Ishikawa (cell line): ENCODE measurements at regions not wholly inside any gene's neighbourhood (a gene's known extent, or its start where the extent isn't known, plus 50 kb on each side); places are given as distances from the start of the nearest gene placed in this dataset.

Experiments
- CEBPB ChIP-seq: IDR thresholded peaks from 2 replicates; pipeline ENCODE4 v1.6.1; 2012
- CREB1 ChIP-seq: IDR thresholded peaks from 2 replicates; pipeline ENCODE4 v1.6.1; 2012; ENCODE audit warnings: low read depth
- EGR1 ChIP-seq: IDR thresholded peaks from 2 replicates; pipeline ENCODE4 v1.6.1; 2012
- EP300 ChIP-seq: IDR thresholded peaks from 2 replicates; pipeline ENCODE4 v1.6.1; 2012; ENCODE audit warnings: borderline replicate concordance
- FOXM1 ChIP-seq: IDR thresholded peaks from 2 replicates; pipeline ENCODE4 v1.6.1; 2012; ENCODE audit warnings: low read depth, borderline replicate concordance
- NFIC ChIP-seq: IDR thresholded peaks from 2 replicates; pipeline ENCODE4 v1.6.1; 2012
- RAD21 ChIP-seq: IDR thresholded peaks from 2 replicates; pipeline ENCODE4 v1.6.1; 2012; ENCODE audit warnings: low read depth
- TAF1 ChIP-seq: IDR thresholded peaks from 2 replicates; pipeline ENCODE4 v1.6.1; 2012; ENCODE audit warnings: low read depth, mild to moderate bottlenecking
- TCF12 ChIP-seq: IDR thresholded peaks from 2 replicates; pipeline ENCODE4 v1.6.1; 2012; ENCODE audit warnings: low read depth
- TEAD4 ChIP-seq: IDR thresholded peaks from 2 replicates; pipeline ENCODE4 v1.6.1; 2012
- YY1 ChIP-seq: IDR thresholded peaks from 2 replicates; pipeline ENCODE4 v1.6.1; 2012; ENCODE audit warnings: low read depth
- ZBTB7A ChIP-seq: IDR thresholded peaks from 2 replicates; pipeline ENCODE4 v1.6.1; 2012; ENCODE audit warnings: low read depth
- TF ChIP-seq, protein P1 (sequence below): IDR thresholded peaks from 2 replicates; pipeline ENCODE4 v1.6.1; 2012; ENCODE audit warnings: low read depth, mild to moderate bottlenecking
- TF ChIP-seq, protein P2 (sequence below): IDR thresholded peaks from 2 replicates; pipeline ENCODE4 v1.6.1; 2012
- TF ChIP-seq, protein P3 (sequence below): IDR thresholded peaks from 2 replicates; pipeline ENCODE4 v1.6.1; 2012

DNA sequence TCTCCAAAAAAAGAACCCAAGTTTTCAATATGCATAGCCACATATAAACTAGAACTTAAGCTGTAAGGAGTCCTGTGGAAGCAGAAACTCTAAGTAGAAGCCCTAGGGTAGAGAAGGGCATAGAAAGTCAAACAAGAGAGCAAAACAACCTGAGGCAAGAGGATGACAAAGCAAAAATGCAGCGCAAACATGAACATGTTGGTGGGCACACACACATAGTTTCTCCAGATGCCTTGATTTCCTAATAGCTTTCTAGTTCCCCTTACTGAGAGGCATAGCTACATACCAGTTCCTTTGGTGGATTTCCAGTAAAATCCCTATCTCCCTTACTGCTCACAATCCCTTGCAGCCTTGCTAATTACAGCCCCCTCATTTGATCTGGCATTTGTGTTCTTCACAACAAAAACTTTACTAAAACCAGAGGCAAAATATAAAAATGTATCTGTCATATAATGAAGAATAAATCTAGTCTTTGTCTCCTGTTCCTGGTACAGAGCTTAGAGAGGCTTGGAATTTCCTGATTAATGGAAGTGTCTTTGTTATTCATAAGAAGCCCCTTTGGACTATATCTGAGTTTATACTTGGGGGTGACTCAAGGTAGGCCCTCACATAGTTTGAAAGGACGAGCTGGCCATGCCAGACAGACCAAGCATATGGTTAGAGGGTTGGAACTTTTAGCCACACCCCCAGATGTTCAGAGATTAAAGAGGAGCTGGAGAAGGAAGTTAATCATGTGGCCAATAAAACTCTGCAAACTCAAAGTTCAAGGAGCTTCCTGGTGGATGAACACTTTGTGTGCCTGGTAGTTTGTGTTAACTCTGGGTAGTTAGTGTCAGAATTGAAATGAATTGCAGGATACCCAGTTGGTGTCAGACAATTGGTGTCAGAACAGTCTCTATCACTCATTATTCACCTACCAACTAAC lies 52.7 kb upstream of the ZCCHC13 start:
- TF ChIP-seq TAF1 (no peak), TCF12 (no peak), NFIC (no peak), YY1 (no peak), RAD21 (no peak), CREB1 (no peak), CEBPB (no peak)
- TF ChIP-seq, protein P1, sequence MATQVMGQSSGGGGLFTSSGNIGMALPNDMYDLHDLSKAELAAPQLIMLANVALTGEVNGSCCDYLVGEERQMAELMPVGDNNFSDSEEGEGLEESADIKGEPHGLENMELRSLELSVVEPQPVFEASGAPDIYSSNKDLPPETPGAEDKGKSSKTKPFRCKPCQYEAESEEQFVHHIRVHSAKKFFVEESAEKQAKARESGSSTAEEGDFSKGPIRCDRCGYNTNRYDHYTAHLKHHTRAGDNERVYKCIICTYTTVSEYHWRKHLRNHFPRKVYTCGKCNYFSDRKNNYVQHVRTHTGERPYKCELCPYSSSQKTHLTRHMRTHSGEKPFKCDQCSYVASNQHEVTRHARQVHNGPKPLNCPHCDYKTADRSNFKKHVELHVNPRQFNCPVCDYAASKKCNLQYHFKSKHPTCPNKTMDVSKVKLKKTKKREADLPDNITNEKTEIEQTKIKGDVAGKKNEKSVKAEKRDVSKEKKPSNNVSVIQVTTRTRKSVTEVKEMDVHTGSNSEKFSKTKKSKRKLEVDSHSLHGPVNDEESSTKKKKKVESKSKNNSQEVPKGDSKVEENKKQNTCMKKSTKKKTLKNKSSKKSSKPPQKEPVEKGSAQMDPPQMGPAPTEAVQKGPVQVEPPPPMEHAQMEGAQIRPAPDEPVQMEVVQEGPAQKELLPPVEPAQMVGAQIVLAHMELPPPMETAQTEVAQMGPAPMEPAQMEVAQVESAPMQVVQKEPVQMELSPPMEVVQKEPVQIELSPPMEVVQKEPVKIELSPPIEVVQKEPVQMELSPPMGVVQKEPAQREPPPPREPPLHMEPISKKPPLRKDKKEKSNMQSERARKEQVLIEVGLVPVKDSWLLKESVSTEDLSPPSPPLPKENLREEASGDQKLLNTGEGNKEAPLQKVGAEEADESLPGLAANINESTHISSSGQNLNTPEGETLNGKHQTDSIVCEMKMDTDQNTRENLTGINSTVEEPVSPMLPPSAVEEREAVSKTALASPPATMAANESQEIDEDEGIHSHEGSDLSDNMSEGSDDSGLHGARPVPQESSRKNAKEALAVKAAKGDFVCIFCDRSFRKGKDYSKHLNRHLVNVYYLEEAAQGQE, result no peak
- TF ChIP-seq, protein P2, sequence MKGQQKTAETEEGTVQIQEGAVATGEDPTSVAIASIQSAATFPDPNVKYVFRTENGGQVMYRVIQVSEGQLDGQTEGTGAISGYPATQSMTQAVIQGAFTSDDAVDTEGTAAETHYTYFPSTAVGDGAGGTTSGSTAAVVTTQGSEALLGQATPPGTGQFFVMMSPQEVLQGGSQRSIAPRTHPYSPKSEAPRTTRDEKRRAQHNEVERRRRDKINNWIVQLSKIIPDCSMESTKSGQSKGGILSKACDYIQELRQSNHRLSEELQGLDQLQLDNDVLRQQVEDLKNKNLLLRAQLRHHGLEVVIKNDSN, result no peak

DNA sequence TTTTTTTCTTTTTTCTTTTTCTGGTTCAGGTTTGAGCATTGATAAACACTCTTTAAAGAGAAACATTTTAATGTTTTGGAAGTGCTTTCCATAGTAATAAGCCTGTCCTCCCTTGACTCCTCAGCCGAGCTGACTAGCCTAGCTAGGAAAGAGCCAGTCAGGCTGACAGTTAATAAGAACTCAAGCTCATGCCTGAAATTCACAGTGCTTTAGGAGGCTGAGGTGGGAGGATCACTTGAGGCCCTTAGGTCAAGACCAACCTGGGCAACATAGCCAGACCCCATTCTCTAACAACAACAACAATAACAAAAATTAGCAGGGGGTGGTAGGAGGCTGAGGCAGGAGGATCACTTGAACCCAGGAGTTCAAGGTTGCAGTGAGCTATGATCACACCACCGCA lies 53.4 kb upstream of the ZCCHC13 start:
- TF ChIP-seq CEBPB (no peak), TEAD4 (no peak), CREB1 (no peak), TAF1 (no peak), YY1 (no peak), TCF12 (no peak), EP300 (no peak), FOXM1 (no peak), RAD21 (no peak), ZBTB7A (no peak), NFIC (no peak), EGR1 (no peak)
- TF ChIP-seq, protein P2, result no peak
- TF ChIP-seq, protein P1, result no peak
- TF ChIP-seq, protein P3, sequence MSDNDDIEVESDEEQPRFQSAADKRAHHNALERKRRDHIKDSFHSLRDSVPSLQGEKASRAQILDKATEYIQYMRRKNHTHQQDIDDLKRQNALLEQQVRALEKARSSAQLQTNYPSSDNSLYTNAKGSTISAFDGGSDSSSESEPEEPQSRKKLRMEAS, result no peak

DNA sequence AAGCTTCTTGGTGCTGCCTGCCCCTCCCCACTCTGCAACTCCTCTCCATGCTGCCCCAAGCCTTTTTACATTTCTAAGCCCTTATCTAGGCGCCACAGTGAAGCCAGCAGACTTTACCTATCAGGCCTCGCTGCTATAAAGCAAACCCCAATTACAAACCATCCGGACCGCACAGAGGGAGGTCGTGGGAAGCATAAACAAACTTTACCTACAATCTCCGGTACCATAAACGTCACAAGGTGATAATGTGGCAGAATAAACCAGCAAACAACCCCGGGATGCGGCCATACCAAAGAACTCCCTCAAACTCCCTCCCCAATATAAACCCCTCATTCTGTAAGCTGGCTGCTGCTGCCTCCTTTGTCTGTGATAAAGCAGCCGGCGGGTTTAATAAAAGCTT lies 54.0 kb upstream of the ZCCHC13 start:
- TF ChIP-seq EGR1, result no peak
- no peak for TF ChIP-seq TEAD4
- no peak for TF ChIP-seq CEBPB
- no peak for TF ChIP-seq RAD21
- TF ChIP-seq, protein P1, result no peak
- TF ChIP-seq TAF1, result no peak
- no peak for TF ChIP-seq YY1
- TF ChIP-seq ZBTB7A, result no peak
- no peak for TF ChIP-seq FOXM1
- TF ChIP-seq EP300, result no peak
- TF ChIP-seq NFIC, result no peak

DNA sequence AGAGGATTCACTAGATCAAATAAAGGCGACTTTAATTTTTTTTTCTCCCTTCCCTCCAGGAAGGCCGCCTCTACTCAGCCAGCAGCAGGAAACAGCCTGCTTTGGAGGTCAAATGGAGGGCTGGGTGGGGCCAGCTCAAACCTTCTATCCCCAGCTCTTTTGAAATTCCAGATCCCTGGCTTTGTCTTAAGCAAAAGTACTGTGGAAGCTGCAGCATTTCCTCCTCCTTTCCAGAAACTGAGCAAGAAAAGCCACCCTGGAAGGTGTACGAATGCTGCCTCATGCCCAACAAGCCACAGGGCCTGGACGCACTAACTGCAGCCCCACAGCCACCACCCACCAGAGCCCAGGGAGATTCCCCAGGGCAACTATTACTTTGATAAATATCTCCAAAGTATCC lies 55.1 kb upstream of the ZCCHC13 start:
- TF ChIP-seq FOXM1 (no peak), TEAD4 (no peak), EP300 (no peak), RAD21 (no peak), ZBTB7A (no peak), TAF1 (no peak), NFIC (no peak), YY1 (no peak), CEBPB (no peak), CREB1 (no peak)
- TF ChIP-seq, protein P3, result no peak
